ENCODE measurements at regions not wholly inside any gene's neighbourhood (a gene's known extent, or its start where the extent isn't known, plus 50 kb on each side); places are given as distances from the start of the nearest gene placed in this dataset.

DNA sequence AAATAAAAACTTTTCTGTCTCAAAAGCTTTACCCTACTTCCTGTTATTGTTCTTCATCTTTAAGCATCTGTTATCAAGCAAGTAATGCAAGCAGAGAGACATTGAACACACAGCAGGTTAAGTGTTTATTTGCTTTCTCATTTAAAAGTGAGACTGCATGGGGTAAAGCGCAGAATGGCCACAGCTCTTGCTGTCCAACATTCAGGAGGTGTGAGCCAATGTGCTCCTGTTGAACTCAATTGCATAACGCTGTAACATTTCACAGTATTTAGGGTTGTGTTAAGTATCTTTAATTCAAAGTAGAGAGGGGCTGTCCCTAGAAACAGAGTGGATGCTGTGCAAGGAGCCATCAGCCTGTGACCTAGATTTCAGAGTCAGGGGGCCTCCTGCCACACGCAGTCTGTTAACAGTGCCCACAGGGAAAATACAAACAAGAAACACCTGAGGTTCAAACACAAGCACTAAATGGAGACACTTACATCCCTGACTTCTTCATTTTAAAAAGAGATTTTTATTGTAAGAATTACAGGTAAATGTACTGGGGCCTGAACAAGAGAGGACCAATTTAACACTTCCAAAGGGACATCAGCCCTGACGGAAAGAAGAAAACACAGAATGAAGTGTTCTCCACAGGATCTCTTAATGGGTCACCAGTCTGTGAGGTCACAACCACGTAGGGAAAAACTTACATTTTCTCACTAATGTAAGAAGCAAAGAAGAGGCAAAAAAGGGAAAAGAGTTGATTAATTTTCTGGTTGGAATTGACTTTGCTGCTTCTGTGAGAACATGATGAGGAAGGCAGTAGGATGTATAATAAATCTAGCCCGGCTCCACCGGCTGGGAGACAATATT, 815.1 kb downstream of the VGLL3 start:
- Mint-ChIP-seq H3K27ac (no peak overlapping the region), H3K36me3 (ENCODE audit: low read depth) (no peaks in the 10 kb centered on the region), H3K4me1 (peaks cover 22% of the 10 kb centered on the region), H3K4me3 (no peak overlapping the region), H3K27me3 (ENCODE audit: low read depth, poor library complexity) (no peaks in the 10 kb centered on the region), H3K9me3 (no peaks in the 10 kb centered on the region)
- TF ChIP-seq, protein P1, sequence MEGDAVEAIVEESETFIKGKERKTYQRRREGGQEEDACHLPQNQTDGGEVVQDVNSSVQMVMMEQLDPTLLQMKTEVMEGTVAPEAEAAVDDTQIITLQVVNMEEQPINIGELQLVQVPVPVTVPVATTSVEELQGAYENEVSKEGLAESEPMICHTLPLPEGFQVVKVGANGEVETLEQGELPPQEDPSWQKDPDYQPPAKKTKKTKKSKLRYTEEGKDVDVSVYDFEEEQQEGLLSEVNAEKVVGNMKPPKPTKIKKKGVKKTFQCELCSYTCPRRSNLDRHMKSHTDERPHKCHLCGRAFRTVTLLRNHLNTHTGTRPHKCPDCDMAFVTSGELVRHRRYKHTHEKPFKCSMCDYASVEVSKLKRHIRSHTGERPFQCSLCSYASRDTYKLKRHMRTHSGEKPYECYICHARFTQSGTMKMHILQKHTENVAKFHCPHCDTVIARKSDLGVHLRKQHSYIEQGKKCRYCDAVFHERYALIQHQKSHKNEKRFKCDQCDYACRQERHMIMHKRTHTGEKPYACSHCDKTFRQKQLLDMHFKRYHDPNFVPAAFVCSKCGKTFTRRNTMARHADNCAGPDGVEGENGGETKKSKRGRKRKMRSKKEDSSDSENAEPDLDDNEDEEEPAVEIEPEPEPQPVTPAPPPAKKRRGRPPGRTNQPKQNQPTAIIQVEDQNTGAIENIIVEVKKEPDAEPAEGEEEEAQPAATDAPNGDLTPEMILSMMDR (IDR thresholded peaks at IDR 0.05) = no peak
- DNase-seq = no peak

DNA sequence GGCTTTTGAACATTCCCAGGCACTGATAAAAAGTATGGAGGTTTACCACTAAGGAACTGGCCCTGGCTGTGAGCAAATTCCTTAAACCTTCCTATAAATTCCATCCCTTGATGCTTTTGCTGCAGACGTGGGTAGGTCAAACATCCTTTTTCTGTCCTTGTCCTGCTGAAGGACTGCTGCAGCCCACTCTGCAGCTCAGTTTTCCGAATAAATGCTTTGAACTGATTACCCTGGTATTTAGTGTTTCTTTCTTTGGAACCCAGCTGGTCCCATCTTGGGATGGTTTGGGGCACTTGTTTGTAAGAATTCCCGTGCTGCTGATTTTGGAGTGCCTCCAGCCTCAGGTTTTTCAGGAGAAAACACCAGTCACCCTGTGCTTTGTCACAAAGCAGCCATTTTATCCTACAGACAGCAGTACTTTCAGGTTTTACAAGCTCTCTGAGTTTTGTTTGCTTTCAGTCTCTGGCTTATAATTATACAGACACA, 815.9 kb downstream of the VGLL3 start:
- no peaks in the 10 kb centered on the region for H3K36me3 Mint-ChIP-seq (ENCODE audit: low read depth)

DNA sequence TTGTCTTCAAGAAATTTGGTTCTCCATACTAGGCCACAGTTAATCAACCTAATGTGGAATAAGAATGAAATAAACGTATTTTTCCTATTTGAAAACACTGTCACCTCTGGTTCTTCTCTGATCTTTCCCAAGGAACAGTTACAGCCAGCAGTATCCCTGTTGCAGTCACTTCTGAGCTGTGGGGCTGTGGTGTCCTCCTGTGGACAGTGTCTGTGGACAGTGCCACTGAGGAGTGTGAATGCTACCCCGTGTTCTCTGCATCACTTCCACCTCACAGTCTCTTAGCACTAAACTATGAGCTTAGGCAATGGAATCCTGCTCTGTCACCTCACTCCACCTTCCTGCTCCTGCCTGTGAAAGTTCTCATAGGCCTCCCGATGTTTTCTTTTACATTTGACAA, 817.5 kb downstream of the VGLL3 start:
- no peak for DNase-seq
- no peak overlapping the region for H3K27ac Mint-ChIP-seq
- H3K9me3 Mint-ChIP-seq = no peaks in the 10 kb centered on the region
- H3K4me1 Mint-ChIP-seq = peaks cover 22% of the 10 kb centered on the region
- H3K36me3 Mint-ChIP-seq (ENCODE audit: low read depth) = no peaks in the 10 kb centered on the region
- H3K27me3 Mint-ChIP-seq (ENCODE audit: low read depth, poor library complexity) = no peaks in the 10 kb centered on the region
- H3K4me3 Mint-ChIP-seq = no peak overlapping the region
- TF ChIP-seq, protein P1 (IDR thresholded peaks at IDR 0.05) = no peak

More for the DNA sequence above, 815.9 kb downstream of the VGLL3 start:
- TF ChIP-seq, protein P1 (IDR thresholded peaks at IDR 0.05) = no peak
- Mint-ChIP-seq H3K4me3 (no peak overlapping the region), H3K27ac (no peak overlapping the region), H3K27me3 (ENCODE audit: low read depth, poor library complexity) (no peaks in the 10 kb centered on the region), H3K4me1 (peaks cover 22% of the 10 kb centered on the region), H3K9me3 (no peaks in the 10 kb centered on the region)
- DNase-seq = no peak

DNA sequence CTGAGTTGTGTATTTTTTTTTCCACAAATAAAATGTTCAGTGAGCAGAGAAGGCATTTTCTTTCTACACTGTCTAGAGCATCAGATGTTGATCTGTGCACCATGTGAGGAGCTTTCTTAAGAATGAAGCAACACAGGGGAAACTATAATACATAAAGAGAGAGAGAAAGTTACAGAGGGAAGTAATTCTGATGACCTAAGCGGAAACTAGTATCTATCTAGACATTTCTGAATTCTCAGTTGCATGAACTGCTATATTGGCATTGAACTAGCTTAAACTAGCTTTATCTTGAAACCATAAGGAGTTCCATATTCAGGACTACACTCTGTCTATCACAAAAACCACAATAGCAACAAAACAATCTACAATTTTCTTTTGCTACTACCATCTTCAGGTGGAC, 822.4 kb downstream of the VGLL3 start:
- Mint-ChIP-seq H3K4me1 (no peaks in the 10 kb centered on the region), H3K27me3 (ENCODE audit: low read depth, poor library complexity) (no peaks in the 10 kb centered on the region), H3K4me3 (no peak overlapping the region), H3K27ac (no peak overlapping the region), H3K9me3 (no peaks in the 10 kb centered on the region), H3K36me3 (ENCODE audit: low read depth) (no peaks in the 10 kb centered on the region)
- TF ChIP-seq, protein P1 (IDR thresholded peaks at IDR 0.05) = no peak
- DNase-seq = no peak

DNA sequence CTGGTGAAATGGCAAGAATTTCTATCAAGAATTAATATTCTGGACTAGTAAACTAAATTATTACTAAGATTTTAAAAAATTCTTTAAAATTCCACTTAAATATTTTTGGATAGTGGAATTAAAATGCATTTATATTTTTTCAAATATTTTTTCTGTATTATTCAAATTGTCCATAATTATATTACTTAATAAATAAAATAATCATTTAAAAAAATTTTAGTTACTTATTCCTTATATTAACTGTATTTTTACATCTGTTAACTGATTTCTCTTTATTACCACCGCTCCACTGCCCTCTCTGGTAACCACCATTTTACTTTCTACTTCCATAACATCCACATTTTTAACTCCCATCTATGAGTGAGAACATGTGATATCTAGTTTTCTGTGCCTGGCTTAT, 828.4 kb downstream of the VGLL3 start:
- Mint-ChIP-seq H3K36me3 (ENCODE audit: low read depth) (no peaks in the 10 kb centered on the region), H3K9me3 (no peaks in the 10 kb centered on the region), H3K27me3 (ENCODE audit: low read depth, poor library complexity) (no peaks in the 10 kb centered on the region), H3K27ac (no peak overlapping the region), H3K4me1 (no peaks in the 10 kb centered on the region), H3K4me3 (no peak overlapping the region)
- DNase-seq = no peak
- TF ChIP-seq, protein P1 (IDR thresholded peaks at IDR 0.05) = no peak

DNA sequence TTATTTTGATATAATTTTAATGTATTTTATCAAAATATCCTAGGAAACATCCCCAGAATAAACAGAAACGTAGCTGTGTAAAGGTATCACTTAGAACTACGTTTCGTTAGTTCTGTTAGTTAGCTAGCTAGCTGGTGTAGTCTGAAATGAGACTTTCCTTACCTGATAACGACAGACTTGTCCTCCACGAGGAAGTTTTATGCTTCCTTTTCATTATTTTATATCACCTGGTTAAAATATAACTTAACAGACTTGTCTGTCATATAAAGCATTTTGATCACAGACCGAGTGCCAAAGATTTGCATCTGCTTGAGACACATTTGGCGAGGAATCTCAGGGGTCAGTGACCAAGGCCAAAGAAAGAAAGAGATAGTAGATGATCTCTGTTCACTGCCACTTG, 829.5 kb downstream of the VGLL3 start:
- Mint-ChIP-seq H3K27ac (no peak overlapping the region), H3K4me3 (no peak overlapping the region), H3K4me1 (no peaks in the 10 kb centered on the region), H3K36me3 (ENCODE audit: low read depth) (no peaks in the 10 kb centered on the region), H3K9me3 (no peaks in the 10 kb centered on the region), H3K27me3 (ENCODE audit: low read depth, poor library complexity) (no peaks in the 10 kb centered on the region)
- no peak for DNase-seq
- TF ChIP-seq, protein P1 (IDR thresholded peaks at IDR 0.05) = no peak
